ENCODE measurements at regions not wholly inside any gene's neighbourhood (a gene's known extent, or its start where the extent isn't known, plus 50 kb on each side); places are given as distances from the start of the nearest gene placed in this dataset.
"Not testable (repeated sequence)": the region's sequence is repeated elsewhere in the genome, so short reads cannot be mapped to it uniquely, and the experiment has no call there.

DNA sequence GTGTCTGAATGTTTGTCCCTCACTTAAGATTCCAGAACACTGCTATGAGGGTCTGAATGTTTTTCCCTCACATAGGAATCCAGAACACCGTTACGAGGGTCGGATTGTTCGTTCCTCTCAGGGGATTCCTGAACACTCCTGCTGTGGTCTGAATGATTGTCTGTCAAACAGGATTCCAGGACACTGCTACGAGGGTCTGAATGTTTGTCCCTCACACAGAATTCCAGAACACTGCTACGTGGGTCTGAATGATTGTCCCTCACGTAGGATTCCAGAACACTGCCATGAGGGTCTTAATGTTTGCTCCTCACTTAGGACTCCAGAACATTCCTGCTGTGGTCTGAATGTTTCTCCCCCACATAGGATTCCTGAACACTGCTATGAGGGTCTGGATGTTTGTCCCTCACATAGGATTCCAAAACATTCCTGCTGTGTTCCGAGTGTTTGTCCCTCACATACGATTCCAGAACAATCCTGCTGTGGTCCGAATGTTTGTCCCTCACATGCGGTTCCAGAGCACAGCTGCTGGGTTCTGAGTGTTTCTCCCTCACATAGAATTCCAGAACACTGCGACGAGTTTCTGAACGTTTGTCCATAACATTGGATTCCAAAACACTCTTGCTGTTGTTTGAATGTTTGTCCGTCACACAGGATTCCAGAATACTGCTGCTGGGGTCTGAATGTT, 199.5 kb downstream of the FOXD4L6 start:
- in situ Hi-C loops (cut with MboI; ENCODE audit: low pct_unique_long_range_greater_than_20kb, low sequenced_read_pairs, unreplicated experiment) = no loop called here
- TF ChIP-seq CTCF (IDR thresholded peaks at IDR 0.05; ENCODE audit: extremely low read depth, insufficient read depth, missing control alignments) = no peak
- DNase-seq (ENCODE audit: low spot score) = no peak

GRCh38 chr9:40927851-40928802, 200.4 kb downstream of the FOXD4L6 start:
- in situ Hi-C loops (cut with MboI; ENCODE audit: low pct_unique_long_range_greater_than_20kb, low sequenced_read_pairs, unreplicated experiment) = no loop called here
- no peak for DNase-seq (ENCODE audit: low spot score)
- no peak for TF ChIP-seq CTCF (IDR thresholded peaks at IDR 0.05; ENCODE audit: extremely low read depth, insufficient read depth, missing control alignments)

- DNase-seq (ENCODE audit: low spot score) = no peak
- in situ Hi-C loops (cut with MboI; ENCODE audit: low pct_unique_long_range_greater_than_20kb, low sequenced_read_pairs, unreplicated experiment) = no loop called here
- no peak for TF ChIP-seq CTCF (IDR thresholded peaks at IDR 0.05; ENCODE audit: extremely low read depth, insufficient read depth, missing control alignments)
Measured at GRCh38 chr9:40927260-40927631, 201.2 kb downstream of the FOXD4L6 start.

DNA sequence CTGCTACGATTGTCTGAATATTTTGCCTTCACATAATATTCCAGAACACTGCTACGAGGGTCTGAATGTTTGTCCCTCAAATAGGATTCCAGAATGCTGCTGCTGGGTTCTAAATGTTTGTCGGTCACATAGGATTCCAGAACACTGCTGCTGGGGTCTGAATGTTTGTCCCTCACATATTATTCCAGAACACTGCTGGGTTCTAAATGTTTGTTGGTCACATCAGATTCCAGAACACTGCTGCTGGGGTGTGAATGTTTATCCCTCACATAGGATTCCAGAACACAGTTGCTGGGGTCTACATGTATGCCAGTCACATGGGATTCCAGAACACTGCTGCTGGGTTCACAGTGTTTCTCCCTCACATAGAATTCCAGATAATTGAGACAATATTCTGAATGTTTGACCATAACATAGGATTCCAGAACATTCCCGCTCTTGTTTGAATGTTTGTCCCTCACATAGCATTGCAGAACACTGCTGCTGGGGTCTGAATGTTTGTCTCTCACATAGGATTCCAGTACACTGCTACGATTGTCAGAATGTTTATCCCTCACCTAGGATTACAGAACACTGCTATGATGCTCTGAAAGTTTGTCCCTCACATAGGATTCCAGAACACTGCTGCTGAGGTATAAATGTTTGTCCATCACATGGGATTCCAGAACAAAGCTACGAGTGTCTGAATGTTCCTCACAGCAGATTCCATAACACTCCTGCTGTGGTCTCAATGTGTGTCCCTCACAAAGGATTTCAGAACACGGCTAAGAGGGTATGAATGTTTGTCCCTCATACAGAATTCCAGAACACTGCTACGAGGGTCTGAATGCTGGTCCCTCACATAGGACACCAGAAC, 201.8 kb downstream of the FOXD4L6 start:
- in situ Hi-C loops (cut with MboI; ENCODE audit: low pct_unique_long_range_greater_than_20kb, low sequenced_read_pairs, unreplicated experiment) = no loop called here
- no peak for TF ChIP-seq CTCF (IDR thresholded peaks at IDR 0.05; ENCODE audit: extremely low read depth, insufficient read depth, missing control alignments)

DNA sequence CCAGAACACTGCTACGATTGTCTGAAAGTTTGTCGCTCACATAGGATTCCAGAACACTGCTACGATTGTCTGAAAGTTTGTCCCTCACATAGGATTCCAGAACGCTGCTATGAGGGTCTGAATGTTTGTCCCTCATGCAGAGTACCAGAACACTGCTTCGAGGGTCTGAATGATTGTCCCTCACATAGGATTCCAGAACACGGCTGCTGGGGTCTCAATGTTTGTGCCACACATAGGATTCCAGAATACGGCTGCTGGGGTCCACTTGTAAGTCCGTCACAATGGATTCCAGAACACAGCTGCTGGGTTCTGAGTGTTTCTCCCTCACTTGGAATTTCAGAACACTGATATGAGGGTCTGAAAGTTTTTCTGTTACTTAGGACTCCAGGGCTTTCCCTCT, 203.3 kb downstream of the FOXD4L6 start:
- TF ChIP-seq CTCF (IDR thresholded peaks at IDR 0.05; ENCODE audit: extremely low read depth, insufficient read depth, missing control alignments) = no peak
- no peak for DNase-seq (ENCODE audit: low spot score)
- in situ Hi-C loops (cut with MboI; ENCODE audit: low pct_unique_long_range_greater_than_20kb, low sequenced_read_pairs, unreplicated experiment) = no loop called here

More for the DNA sequence above, 201.8 kb downstream of the FOXD4L6 start:
- no peak for DNase-seq (ENCODE audit: low spot score)

DNA sequence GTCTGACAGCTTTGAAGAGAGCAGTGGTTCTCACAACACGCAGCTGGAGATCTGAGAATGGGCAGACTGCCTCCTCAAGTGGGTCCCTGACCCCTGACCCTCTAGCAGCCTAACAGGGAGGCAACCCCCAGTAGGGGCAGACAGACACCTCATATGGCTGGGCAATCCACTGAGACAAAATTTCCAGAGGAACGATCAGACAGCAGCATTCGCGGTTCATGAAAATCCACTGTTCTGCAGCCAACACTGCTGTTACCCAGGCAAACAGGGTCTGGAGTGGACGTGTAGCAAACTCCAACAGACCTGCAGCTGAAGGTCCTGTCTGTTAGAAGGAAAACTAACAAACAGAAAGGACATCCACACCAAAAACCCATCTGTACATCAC, 212.1 kb downstream of the FOXD4L6 start:
- in situ Hi-C loops (cut with MboI; ENCODE audit: low pct_unique_long_range_greater_than_20kb, low sequenced_read_pairs, unreplicated experiment); DNase-seq (ENCODE audit: low spot score): not testable (repeated sequence)

DNA sequence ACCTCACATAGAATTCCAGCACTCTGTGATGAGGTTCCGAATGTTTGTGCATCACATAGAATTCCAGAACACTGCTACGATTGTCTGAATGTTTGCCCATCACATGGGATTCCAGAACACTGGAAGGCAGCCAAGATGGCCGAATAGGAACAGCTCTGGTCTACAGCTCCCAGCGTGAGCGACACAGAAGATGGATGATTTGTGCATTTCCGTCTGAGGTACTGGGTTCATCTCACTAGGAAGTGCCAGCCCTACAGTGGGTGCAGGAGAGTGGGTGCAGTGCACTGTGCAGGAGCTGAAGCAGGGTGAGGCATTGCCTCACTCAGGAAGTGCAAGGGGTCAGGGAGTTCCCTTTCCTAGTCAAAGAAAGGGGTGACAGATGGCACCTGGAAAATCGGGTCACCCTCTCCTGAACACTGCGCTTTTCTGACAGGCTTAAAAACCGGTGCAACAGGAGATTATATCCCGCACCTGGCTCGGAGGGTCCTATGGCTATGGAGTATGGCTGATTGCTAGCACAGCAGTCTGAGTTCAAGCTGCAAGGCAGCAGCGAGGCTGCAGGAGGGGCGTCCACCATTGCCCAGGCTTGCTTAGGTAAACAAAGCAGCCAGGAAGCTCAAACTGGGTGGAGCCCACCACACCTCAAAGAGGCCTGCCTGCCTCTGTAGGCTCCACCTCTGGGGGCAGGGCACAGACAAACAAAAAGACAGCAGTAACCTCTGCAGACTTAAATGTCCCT, 212.7 kb downstream of the FOXD4L6 start:
- in situ Hi-C loops (cut with MboI; ENCODE audit: low pct_unique_long_range_greater_than_20kb, low sequenced_read_pairs, unreplicated experiment) = not testable (repeated sequence)

More for the DNA sequence above, 212.7 kb downstream of the FOXD4L6 start:
- DNase-seq (ENCODE audit: low spot score) = not testable (repeated sequence)

Measured in GM13977 (cell line).